Hematopoietic multipotent progenitor cell (in vitro differentiated cells): ENCODE measurements at regions not wholly inside any gene's neighbourhood (a gene's known extent, or its start where the extent isn't known, plus 50 kb on each side); places are given as distances from the start of the nearest gene placed in this dataset.

Experiments used
- DNase-seq, 3 donors: peaks; one replicate each; pipeline ENCODE4 v3.0.0-alpha.2; 2011 to 2015; ENCODE audit warnings: low read depth in 2 of 3, low spot score in 2 of 3

GRCh38 chr4:146029939-146030710, 91.5 kb upstream of the ZNF827 start:
- DNase-seq = no peak

- no peak for DNase-seq
Measured at GRCh38 chr4:146029147-146029546, 90.5 kb upstream of the ZNF827 start.

GRCh38 chr4:146027761-146028160, 89.1 kb upstream of the ZNF827 start:
- no peak for DNase-seq

GRCh38 chr4:146023334-146023967, 84.8 kb upstream of the ZNF827 start:
- DNase-seq = no peak

GRCh38 chr4:146022541-146022940, 83.9 kb upstream of the ZNF827 start:
- DNase-seq = no peak

GRCh38 chr4:146018247-146018646, 79.6 kb upstream of the ZNF827 start:
- no peak for DNase-seq

- no peak for DNase-seq
Measured at GRCh38 chr4:146004730-146005129, 66.1 kb upstream of the ZNF827 start.

GRCh38 chr4:145988628-145989027, 50.0 kb upstream of the ZNF827 start:
- DNase-seq = no peak
